ENCODE measurements at regions not wholly inside any gene's neighbourhood (a gene's known extent, or its start where the extent isn't known, plus 50 kb on each side); places are given as distances from the start of the nearest gene placed in this dataset.

DNA sequence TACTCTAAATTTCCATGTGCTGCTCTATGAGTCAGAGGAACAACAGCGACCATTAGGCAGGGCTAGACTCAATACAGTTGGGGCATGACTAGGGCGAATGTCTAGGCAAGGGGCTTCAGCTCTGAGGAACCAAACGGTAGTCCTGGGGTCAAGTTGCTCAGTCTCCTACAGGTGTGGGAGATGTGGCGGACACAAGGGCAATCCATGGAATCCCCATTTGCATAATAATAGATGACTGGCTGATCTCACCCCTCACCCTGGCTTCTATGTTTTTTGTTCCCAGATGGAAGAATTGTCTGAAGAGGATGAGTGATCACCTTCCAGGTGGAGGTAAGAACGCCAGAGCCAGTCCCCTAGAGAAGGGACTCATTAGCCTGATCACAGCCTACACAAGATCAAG lies 1048.2 kb upstream of the MIR17HG start:
- no peak overlapping the region for H3K9ac ChIP-seq (ENCODE audit: low read length)
- H3K27ac ChIP-seq (ENCODE audit: low read depth, low read length): no peak overlapping the region
- H3K79me2 ChIP-seq (ENCODE audit: insufficient read depth, low read length): no peaks in the 10 kb centered on the region
- H3K36me3 ChIP-seq (ENCODE audit: low read length): no peaks in the 10 kb centered on the region
- no peak overlapping the region for H2AFZ ChIP-seq (ENCODE audit: low read depth, low read length, severe bottlenecking)
- H3K9me3 ChIP-seq (ENCODE audit: insufficient read depth, low read length): no peaks in the 10 kb centered on the region
- TF ChIP-seq EZH2phosphoT487 (conservative IDR thresholded peaks at IDR 0.05; ENCODE audit: low read length): no peak
- TF ChIP-seq, protein P1, sequence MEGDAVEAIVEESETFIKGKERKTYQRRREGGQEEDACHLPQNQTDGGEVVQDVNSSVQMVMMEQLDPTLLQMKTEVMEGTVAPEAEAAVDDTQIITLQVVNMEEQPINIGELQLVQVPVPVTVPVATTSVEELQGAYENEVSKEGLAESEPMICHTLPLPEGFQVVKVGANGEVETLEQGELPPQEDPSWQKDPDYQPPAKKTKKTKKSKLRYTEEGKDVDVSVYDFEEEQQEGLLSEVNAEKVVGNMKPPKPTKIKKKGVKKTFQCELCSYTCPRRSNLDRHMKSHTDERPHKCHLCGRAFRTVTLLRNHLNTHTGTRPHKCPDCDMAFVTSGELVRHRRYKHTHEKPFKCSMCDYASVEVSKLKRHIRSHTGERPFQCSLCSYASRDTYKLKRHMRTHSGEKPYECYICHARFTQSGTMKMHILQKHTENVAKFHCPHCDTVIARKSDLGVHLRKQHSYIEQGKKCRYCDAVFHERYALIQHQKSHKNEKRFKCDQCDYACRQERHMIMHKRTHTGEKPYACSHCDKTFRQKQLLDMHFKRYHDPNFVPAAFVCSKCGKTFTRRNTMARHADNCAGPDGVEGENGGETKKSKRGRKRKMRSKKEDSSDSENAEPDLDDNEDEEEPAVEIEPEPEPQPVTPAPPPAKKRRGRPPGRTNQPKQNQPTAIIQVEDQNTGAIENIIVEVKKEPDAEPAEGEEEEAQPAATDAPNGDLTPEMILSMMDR (IDR thresholded peaks at IDR 0.05; ENCODE audit: insufficient read depth, low read length, poor library complexity, severe bottlenecking): no peak
- H3K4me3 ChIP-seq (ENCODE audit: insufficient read depth, low read length, poor library complexity, severe bottlenecking): no peak overlapping the region
- no peaks in the 10 kb centered on the region for H4K20me1 ChIP-seq (ENCODE audit: low read depth, low read length)
- H3F3A ChIP-seq (ENCODE audit: insufficient read depth): no peaks in the 10 kb centered on the region
- H3K27me3 ChIP-seq (ENCODE audit: low read length): no peaks in the 10 kb centered on the region
- H3K4me2 ChIP-seq (ENCODE audit: low read depth, low read length, poor library complexity, severe bottlenecking): no peak overlapping the region
- no peaks in the 10 kb centered on the region for H3K9me2 ChIP-seq (replicated peaks; ENCODE audit: insufficient read depth, low read length)

DNA sequence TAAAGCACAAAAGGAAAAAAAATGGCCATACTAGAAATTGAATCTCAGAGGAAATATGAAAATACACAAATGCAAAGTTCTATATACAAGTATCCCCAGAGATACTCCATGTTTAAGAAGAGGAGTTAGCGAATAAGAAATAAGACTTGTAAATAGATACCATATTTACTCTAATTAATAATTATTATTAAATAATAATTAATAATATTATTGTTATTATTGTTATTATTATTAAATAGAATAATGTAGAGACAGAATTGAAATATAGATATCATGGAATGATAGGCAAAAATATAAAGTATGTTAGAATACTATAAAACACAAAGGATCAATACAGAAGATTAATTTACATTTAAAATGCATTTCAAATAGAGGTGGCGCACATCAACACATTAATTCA lies 1047.5 kb upstream of the MIR17HG start:
- H3K9ac ChIP-seq (ENCODE audit: low read length): no peak overlapping the region
- no peak for TF ChIP-seq EZH2phosphoT487 (conservative IDR thresholded peaks at IDR 0.05; ENCODE audit: low read length)
- TF ChIP-seq, protein P1 (IDR thresholded peaks at IDR 0.05; ENCODE audit: insufficient read depth, low read length, poor library complexity, severe bottlenecking): no peak
- H3K36me3 ChIP-seq (ENCODE audit: low read length): no peaks in the 10 kb centered on the region
- no peaks in the 10 kb centered on the region for H3F3A ChIP-seq (ENCODE audit: insufficient read depth)
- H3K9me3 ChIP-seq (ENCODE audit: insufficient read depth, low read length): no peaks in the 10 kb centered on the region
- H4K20me1 ChIP-seq (ENCODE audit: low read depth, low read length): no peaks in the 10 kb centered on the region
- H2AFZ ChIP-seq (ENCODE audit: low read depth, low read length, severe bottlenecking): no peak overlapping the region
- H3K4me3 ChIP-seq (ENCODE audit: insufficient read depth, low read length, poor library complexity, severe bottlenecking): no peak overlapping the region
- H3K27ac ChIP-seq (ENCODE audit: low read depth, low read length): no peak overlapping the region
- H3K9me2 ChIP-seq (replicated peaks; ENCODE audit: insufficient read depth, low read length): no peaks in the 10 kb centered on the region
- no peaks in the 10 kb centered on the region for H3K79me2 ChIP-seq (ENCODE audit: insufficient read depth, low read length)
- H3K4me2 ChIP-seq (ENCODE audit: low read depth, low read length, poor library complexity, severe bottlenecking): no peak overlapping the region
- no peaks in the 10 kb centered on the region for H3K27me3 ChIP-seq (ENCODE audit: low read length)

DNA sequence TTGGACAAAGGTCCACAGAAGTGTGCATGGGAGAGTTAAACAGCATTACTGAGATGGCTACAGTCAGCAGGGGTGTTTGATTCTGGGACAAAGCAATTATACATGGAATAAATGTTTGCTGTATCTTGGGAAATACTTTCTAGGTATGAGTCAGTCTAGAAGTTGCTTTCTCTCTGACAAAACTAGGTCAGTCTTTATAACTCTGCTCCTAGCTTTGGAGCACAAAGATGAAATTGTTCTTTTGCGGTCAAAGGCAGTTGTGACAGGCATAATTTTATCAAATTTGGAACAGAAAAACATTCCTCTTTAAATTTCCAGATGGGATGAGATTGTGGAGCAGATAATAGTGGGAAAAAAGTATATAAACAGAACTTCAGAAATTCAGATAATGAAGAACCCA lies 1045.4 kb upstream of the MIR17HG start:
- no peak overlapping the region for H3K4me3 ChIP-seq (ENCODE audit: insufficient read depth, low read length, poor library complexity, severe bottlenecking)
- no peaks in the 10 kb centered on the region for H3K36me3 ChIP-seq (ENCODE audit: low read length)
- TF ChIP-seq, protein P1 (IDR thresholded peaks at IDR 0.05; ENCODE audit: insufficient read depth, low read length, poor library complexity, severe bottlenecking): no peak
- no peak for TF ChIP-seq EZH2phosphoT487 (conservative IDR thresholded peaks at IDR 0.05; ENCODE audit: low read length)
- H3K9me3 ChIP-seq (ENCODE audit: insufficient read depth, low read length): no peaks in the 10 kb centered on the region
- H3K9me2 ChIP-seq (replicated peaks; ENCODE audit: insufficient read depth, low read length): no peaks in the 10 kb centered on the region
- no peaks in the 10 kb centered on the region for H4K20me1 ChIP-seq (ENCODE audit: low read depth, low read length)
- H3K27ac ChIP-seq (ENCODE audit: low read depth, low read length): no peak overlapping the region
- H3K27me3 ChIP-seq (ENCODE audit: low read length): no peaks in the 10 kb centered on the region
- no peaks in the 10 kb centered on the region for H3K79me2 ChIP-seq (ENCODE audit: insufficient read depth, low read length)
- no peak overlapping the region for H3K9ac ChIP-seq (ENCODE audit: low read length)
- no peak overlapping the region for H2AFZ ChIP-seq (ENCODE audit: low read depth, low read length, severe bottlenecking)
- H3F3A ChIP-seq (ENCODE audit: insufficient read depth): no peaks in the 10 kb centered on the region
- H3K4me2 ChIP-seq (ENCODE audit: low read depth, low read length, poor library complexity, severe bottlenecking): no peak overlapping the region
